DND-41 (cell line): ENCODE measurements at regions not wholly inside any gene's neighbourhood (a gene's known extent, or its start where the extent isn't known, plus 50 kb on each side); places are given as distances from the start of the nearest gene placed in this dataset.

ENCODE experiments used
- ATAC-seq: fragments of 200-7000 bp; cut with Tn5 transposase; 3 replicates; pipeline ENCODE4 v1.9.1; 2021; ENCODE audit warnings: low read depth; ENCODE audit not compliant: insufficient read depth
- DNase-seq: peaks from one replicate; pipeline ENCODE4 v3.0.0-alpha.2; 2020
- H2AFZ ChIP-seq: 2 replicates; pipeline ENCODE4 v1.6.0; 2012; ENCODE audit warnings: low read depth, low read length
- H3K27ac ChIP-seq: 2 replicates; pipeline ENCODE4 v1.5.1; 2012; ENCODE audit warnings: low read length, inconsistent platforms
- H3K27me3 ChIP-seq: fragments of 200-600 bp; sonication (generic); 2 replicates; pipeline ENCODE4 v1.6.0; 2012; ENCODE audit warnings: low read length, mild to moderate bottlenecking, inconsistent platforms; ENCODE audit not compliant: insufficient read depth, poor library complexity
- H3K36me3 ChIP-seq: 2 replicates; pipeline ENCODE4 v1.5.1; 2012; ENCODE audit warnings: low read length, inconsistent platforms; ENCODE audit not compliant: insufficient read depth
- H3K4me1 ChIP-seq: 2 replicates; pipeline ENCODE4 v1.5.1; 2012; ENCODE audit warnings: mild to moderate bottlenecking, low read length; ENCODE audit not compliant: insufficient read depth
- H3K4me2 ChIP-seq: 2 replicates; pipeline ENCODE4 v1.6.0; 2012; ENCODE audit warnings: mild to moderate bottlenecking, moderate library complexity, low read length, inconsistent platforms; ENCODE audit not compliant: insufficient read depth
- H3K4me3 ChIP-seq, 2 experiments: fragments of 200-600 bp in 1 of 2; shearing (Covaris generic) in 1 of 2; 2 replicates each; pipeline ENCODE4 v1.5.1; 2012 to 2016; ENCODE audit warnings: inconsistent platforms in 2 of 2, low read length in 2 of 2, mild to moderate bottlenecking in 2 of 2, low read depth in 1 of 2, moderate library complexity in 1 of 2
- H3K79me2 ChIP-seq: 2 replicates; pipeline ENCODE4 v1.6.0; 2012; ENCODE audit warnings: low read length, inconsistent platforms; ENCODE audit not compliant: insufficient read depth
- H3K9ac ChIP-seq: 2 replicates; pipeline ENCODE4 v1.6.0; 2012; ENCODE audit warnings: low read depth, mild to moderate bottlenecking, inconsistent platforms, low read length, moderate library complexity
- H3K9me3 ChIP-seq: 2 replicates; pipeline ENCODE4 v1.5.1; 2012; ENCODE audit warnings: low read length, moderate library complexity, mild to moderate bottlenecking, inconsistent platforms; ENCODE audit not compliant: insufficient read depth, severe bottlenecking
- H4K20me1 ChIP-seq: 2 replicates; pipeline ENCODE4 v1.6.0; 2012; ENCODE audit warnings: low read length; ENCODE audit not compliant: insufficient read depth
- EZH2 ChIP-seq: IDR thresholded peaks from 3 replicates; pipeline ENCODE4 v1.6.1; 2012; ENCODE audit warnings: borderline replicate concordance, low read depth, mild to moderate bottlenecking, moderate library complexity, low read length, inconsistent platforms; ENCODE audit not compliant: severe bottlenecking
- TF ChIP-seq, protein P1 (sequence below): IDR thresholded peaks from 2 replicates; pipeline ENCODE4 v1.5.1; 2012; ENCODE audit warnings: borderline replicate concordance, low read length, moderate library complexity, mild to moderate bottlenecking; ENCODE audit not compliant: poor library complexity, severe bottlenecking; ENCODE audit errors: extremely low read depth

DNA sequence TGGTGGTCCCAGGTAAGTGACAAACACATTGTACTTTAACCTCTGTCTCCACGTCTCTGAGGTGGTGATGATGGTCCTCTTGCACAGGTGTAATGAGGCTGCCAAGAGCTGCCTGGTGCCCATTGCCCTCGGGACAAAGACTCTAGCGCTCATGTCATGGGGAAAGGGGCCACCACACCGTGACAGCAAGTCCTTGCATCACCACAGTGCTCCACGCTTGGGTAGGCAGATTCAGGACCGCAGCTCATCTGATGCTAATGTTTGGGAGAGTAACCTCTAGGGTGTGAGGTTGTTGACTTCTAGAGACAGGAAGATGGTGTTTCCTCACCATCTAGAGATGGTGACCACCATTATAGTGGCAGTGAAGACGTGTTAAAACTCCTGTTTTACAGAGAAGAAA lies 395.6 kb downstream of the ADRA2A start:
- H3K4me3 ChIP-seq: no peak overlapping the region
- no peaks in the 10 kb centered on the region for H3K27me3 ChIP-seq
- H3K9ac ChIP-seq: no peak overlapping the region
- H2AFZ ChIP-seq: no peak overlapping the region
- no peaks in the 10 kb centered on the region for H3K36me3 ChIP-seq
- no peaks in the 10 kb centered on the region for H4K20me1 ChIP-seq
- no peak for ATAC-seq
- no peak overlapping the region for H3K27ac ChIP-seq
- no peaks in the 10 kb centered on the region for H3K79me2 ChIP-seq
- DNase-seq: no peak
- no peak overlapping the region for H3K4me2 ChIP-seq
- TF ChIP-seq EZH2: no peak
- TF ChIP-seq, protein P1, sequence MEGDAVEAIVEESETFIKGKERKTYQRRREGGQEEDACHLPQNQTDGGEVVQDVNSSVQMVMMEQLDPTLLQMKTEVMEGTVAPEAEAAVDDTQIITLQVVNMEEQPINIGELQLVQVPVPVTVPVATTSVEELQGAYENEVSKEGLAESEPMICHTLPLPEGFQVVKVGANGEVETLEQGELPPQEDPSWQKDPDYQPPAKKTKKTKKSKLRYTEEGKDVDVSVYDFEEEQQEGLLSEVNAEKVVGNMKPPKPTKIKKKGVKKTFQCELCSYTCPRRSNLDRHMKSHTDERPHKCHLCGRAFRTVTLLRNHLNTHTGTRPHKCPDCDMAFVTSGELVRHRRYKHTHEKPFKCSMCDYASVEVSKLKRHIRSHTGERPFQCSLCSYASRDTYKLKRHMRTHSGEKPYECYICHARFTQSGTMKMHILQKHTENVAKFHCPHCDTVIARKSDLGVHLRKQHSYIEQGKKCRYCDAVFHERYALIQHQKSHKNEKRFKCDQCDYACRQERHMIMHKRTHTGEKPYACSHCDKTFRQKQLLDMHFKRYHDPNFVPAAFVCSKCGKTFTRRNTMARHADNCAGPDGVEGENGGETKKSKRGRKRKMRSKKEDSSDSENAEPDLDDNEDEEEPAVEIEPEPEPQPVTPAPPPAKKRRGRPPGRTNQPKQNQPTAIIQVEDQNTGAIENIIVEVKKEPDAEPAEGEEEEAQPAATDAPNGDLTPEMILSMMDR: no peak
- H3K4me1 ChIP-seq: no peaks in the 10 kb centered on the region
- no peaks in the 10 kb centered on the region for H3K9me3 ChIP-seq

DNA sequence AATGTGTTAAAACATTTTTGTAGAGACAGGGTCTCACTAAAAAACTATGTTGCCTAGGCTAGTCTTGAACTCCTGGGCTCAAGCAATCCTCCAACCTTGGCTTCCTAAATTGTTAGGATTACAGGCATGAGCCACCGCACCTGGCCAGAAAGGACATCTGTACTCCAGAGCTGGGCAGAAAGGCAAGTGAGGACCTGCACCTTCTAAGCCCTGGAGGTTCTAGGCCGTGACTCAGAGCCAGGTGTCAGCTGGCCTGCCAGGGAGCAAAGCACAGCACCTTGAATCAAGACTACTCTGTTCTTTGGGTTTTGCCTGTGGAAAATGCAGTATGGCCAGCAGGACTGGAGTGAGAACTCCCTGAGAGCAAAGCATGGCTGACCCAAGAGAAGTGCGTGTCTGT lies 396.5 kb downstream of the ADRA2A start:
- Histone ChIP-seq H3K27ac (no peak overlapping the region), H3K4me3 (no peak overlapping the region), H3K4me1 (no peaks in the 10 kb centered on the region), H3K27me3 (no peaks in the 10 kb centered on the region), H4K20me1 (no peaks in the 10 kb centered on the region), H3K79me2 (no peaks in the 10 kb centered on the region), H3K4me2 (no peak overlapping the region), H3K9ac (no peak overlapping the region), H3K36me3 (no peaks in the 10 kb centered on the region), H3K9me3 (no peaks in the 10 kb centered on the region), H2AFZ (no peak overlapping the region)
- TF ChIP-seq EZH2: no peak
- TF ChIP-seq, protein P1: no peak
- DNase-seq (no peak), ATAC-seq (no peak)

DNA sequence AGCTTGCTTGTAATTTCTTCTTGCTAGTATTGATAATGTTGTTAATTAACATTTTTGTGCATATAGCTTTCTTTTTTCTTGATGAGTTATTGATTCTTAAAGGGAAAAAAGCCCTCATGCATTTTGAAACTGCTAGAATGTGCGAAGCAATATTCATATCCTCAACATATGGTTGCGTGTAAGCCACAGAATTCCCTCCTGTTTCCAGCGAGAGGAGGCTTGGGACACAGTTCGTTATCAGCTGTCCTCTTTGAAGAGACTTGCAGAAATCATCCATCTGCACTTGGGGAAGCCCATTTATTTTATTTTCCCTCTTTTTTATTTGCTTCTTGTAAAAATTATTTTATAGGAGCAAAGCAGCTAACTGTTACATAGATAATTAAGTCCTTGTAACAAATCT lies 398.0 kb downstream of the ADRA2A start:
- Histone ChIP-seq H3K27me3 (no peaks in the 10 kb centered on the region), H3K27ac (no peak overlapping the region), H3K36me3 (no peaks in the 10 kb centered on the region), H3K4me3 (no peak overlapping the region), H3K4me1 (no peaks in the 10 kb centered on the region), H3K4me2 (no peak overlapping the region), H3K9me3 (no peaks in the 10 kb centered on the region), H3K9ac (no peak overlapping the region), H2AFZ (no peak overlapping the region), H4K20me1 (no peaks in the 10 kb centered on the region), H3K79me2 (no peaks in the 10 kb centered on the region)
- DNase-seq: no peak
- ATAC-seq: no peak
- TF ChIP-seq EZH2: no peak
- TF ChIP-seq, protein P1: no peak

DNA sequence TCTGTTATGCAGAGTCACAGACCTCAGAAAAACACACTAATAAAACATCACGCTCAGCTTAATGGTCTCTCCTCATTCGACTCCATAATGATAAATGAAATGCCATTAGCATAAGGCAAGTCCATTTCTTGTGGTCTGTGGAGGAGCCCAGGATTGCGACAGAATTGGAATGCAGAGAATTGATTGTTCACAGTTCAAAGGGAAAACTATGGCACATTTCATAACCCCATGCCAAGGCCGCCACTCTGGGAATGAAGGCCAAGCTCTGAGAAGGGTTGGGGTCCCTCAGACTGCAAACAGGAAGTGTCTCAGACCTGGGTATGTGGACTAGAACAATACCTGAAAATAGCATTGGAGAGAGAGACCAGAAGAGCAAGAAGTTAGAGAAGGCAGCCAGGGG lies 398.9 kb downstream of the ADRA2A start:
- H4K20me1 ChIP-seq: no peaks in the 10 kb centered on the region
- H3K36me3 ChIP-seq: no peaks in the 10 kb centered on the region
- H3K27ac ChIP-seq: no peak overlapping the region
- no peak overlapping the region for H3K4me3 ChIP-seq
- no peak overlapping the region for H3K9ac ChIP-seq
- no peak overlapping the region for H2AFZ ChIP-seq
- no peaks in the 10 kb centered on the region for H3K79me2 ChIP-seq
- no peaks in the 10 kb centered on the region for H3K9me3 ChIP-seq
- no peaks in the 10 kb centered on the region for H3K4me1 ChIP-seq
- no peak overlapping the region for H3K4me2 ChIP-seq
- ATAC-seq (no peak), DNase-seq (no peak)
- TF ChIP-seq, protein P1: no peak
- no peak for TF ChIP-seq EZH2
- no peaks in the 10 kb centered on the region for H3K27me3 ChIP-seq
